HG03066 (cell line): ENCODE measurements at regions not wholly inside any gene's neighbourhood (a gene's known extent, or its start where the extent isn't known, plus 50 kb on each side); places are given as distances from the start of the nearest gene placed in this dataset.
"Not testable (repeated sequence)": the region's sequence is repeated elsewhere in the genome, so short reads cannot be mapped to it uniquely, and the experiment has no call there.

ENCODE experiments used
- ATAC-seq: cut with Tn5 transposase; IDR thresholded peaks from one replicate; pipeline ENCODE4 v1.9.1; 2021; ENCODE audit warnings: low read depth; ENCODE audit not compliant: unreplicated experiment

DNA sequence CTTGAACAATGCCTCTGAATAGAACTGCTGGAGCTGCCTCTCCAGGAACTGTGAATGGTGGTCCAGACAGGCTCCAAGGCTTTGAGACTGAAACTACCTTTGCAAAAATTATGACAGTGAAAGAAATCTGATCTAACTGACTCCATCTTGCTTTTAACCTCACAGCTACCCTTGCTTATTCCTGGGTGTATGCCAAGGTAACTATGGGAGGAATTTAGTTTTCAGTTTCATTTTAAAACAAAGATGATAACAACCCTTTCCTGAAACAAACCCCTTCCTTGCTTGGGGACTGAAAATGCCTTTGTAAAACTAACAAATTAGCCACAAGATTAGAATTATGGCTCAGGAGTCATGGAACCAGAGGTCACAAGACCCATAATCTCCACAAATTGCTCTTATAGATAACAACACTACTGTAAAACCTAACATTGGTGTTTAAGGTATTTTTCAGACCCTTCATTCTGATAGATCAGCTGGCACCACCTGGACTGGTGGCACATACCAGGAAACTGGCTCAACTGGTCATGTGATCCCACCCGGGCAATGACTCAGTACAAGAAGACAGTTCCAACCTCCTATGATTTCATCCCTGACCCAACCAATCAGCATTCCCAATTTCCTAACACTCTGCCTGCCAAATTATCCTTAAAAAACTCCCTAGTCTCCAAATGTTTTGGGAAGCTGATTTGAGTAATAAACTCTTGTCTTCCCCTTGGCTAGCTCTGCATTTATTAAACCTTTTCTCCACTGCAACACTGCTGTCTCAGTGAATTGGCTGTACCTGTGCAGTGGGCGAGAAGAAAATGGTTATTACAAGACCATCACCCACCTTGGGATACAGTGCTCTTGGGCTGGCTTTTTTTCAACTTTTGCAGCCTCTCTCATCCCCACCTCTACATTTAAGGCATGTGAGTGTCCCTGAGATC lies 608.1 kb downstream of the TYW1 start:
- no peak for ATAC-seq

DNA sequence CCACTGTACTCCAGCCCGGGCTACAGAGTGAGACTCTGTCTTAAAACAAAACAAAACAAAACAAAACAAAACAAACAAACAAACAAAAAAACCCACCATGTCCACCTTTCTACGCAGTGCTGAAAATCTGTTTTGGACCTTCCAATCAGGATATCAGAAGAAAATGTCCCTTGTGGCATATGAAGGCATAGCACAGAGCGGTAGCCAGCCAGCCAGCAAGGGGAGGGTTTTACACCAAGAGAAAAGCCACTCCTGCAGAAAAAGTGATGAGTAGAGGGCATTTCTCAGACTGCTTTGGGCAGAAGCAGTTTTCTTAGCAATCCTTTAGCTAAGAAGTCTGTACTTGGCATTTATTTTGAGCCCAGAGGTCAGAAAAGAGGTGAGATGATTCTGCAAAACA lies 612.2 kb downstream of the TYW1 start:
- no peak for ATAC-seq

DNA sequence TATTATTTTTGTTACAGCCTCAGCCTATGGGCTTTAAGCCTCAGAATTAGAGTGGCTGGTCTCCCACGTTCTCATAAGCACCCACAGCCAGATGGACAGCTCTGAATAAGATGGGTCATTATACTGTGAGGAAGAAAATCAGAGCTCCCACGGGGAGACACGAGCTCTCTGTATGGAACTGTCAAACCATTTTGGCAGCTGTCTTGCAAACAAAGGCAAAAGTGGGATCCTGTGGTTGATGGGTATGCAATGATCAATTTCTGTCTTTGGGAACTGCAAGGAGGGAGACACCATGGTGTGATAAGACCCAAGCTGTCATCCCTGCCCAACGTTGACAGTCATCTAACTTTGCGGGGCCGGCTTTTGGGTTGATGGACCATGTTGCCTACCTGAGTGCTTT lies 614.3 kb downstream of the TYW1 start:
- ATAC-seq: no peak

DNA sequence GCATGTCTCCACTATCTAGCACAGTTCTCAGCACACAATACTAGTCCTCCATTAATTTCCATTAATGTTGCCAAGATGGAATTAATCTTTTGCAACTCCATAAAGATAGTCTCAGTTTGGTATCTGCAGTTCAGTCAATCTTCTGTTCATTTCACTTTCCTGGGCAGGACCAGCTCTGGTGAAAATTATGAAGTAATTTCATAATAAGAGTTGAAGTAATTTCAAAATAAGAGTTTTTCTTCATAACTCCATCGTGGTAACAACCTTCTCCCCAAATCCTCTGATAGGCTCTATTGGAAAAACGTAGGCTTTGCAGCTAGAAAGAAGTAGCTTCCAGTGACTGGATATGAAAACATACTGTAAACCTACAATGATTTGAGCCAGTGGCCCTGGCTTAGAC lies 618.2 kb downstream of the TYW1 start:
- ATAC-seq: no peak

DNA sequence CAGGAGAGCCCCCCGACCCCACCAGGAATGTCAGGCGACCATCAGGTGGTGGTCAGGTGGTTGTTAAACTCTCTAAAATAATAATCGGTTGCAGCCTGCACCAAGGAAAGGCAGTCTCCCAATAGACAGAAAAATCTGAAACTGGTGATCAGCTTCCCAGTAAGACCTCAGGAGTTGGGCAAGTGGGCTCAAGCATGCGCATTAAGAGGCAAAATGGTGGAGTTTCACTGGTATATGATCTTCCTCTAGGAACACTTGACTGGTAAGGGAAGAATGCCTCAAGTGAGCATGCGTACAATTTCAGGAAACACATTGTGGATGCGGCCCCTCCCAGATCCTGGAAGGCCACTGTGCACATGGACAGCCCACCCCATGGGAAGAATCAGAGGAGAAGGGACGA lies 619.9 kb downstream of the TYW1 start:
- no peak for ATAC-seq

DNA sequence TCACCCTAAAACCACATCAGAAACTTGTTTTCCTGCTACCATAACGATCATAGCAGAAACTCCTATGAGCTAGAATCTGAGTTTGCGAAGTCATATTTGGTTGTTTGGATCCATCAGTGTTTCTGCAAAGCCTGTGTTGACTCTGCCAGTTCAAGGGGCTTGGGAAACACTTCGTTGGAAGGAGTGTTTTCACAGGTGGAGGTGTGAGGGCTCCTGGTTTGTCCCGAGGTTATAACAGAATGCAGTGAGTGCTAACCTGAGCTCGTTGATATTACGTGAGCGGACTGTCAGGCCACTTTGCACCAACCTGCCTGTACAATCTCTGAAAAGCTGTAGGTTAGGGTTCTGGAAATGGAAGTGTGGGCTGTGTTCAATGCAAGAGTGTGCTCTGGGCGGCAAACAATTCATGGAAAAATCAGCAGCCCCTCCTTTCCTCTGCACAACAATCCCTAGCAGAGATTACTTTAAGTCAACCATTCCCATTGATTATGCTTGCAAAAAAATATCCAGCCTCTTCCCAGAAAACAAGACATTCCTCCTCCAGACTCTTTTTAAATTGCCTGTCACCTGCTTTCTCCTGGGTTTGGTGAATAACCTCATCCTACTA lies 622.0 kb downstream of the TYW1 start:
- no peak for ATAC-seq

DNA sequence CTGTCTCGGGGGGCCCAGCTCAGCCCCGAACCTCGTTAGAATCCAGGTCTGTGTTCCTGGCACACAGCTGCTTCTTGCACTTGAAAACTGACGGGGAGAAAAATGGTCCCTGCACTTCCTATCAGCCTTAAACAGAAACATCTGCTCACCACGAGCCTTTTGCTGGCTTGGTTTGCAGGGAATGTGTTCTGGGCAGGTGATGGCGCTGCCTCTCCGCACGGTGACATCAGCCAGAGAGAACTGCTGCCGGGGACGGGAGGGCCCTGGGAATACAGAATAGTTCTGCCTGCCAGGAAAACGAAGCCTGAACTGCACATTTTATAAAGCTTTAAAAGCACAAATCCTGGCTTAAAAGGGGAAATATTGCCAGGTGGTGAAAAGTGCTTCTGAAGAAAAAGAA lies 622.5 kb downstream of the TYW1 start:
- no peak for ATAC-seq

DNA sequence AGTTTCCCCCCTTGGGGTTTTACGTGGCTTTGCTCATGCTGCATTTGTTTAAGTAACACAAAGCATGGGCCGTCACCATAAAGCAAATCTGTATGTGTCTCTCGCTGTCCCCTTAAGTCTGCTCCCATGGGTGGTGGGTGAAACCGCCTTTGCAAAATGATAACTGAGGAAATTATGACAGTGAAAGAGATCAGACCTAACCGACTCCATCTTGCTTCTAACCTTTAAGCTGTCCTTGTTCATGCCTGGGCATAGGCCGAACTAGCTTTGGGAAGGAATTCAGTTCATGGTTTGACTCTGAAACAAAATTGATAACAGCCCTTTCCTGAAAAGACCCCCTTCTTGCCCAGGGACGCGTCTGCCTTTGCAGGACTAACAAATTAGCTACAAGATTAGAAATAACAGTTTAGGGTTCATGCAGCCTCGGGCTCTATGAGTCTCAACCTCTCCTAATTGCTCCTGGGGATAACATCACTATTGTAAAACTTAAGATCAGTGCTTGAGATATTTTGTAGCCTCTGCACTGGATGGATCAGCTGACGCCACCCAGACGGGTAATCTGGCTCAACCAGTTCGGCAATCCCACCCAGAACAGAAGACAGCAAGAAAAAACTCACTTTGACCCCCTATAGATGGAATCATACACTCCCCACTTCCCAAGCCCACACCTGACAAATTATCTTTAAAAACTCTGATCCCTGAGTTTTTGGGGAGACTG lies 623.7 kb downstream of the TYW1 start:
- ATAC-seq: no peak

DNA sequence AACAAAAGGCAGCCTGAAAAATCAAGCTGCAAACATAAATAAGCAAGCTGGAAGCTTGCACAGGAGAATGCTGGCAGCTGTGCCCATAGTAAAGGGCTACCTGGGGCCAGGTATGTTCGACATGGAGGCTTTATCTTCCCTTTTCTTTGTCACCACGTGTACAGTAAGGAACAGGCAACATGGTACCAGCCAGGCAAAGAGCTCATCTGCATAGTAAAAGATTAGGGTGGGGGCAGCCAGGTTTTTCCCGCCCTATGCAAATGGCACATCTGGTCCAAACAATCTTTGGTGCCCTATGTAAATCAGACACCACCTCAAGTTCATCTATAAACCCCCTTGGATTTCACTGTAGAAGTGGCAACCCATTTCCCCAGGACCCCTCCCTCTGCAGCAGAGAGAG lies 625.1 kb downstream of the TYW1 start:
- ATAC-seq: no peak

DNA sequence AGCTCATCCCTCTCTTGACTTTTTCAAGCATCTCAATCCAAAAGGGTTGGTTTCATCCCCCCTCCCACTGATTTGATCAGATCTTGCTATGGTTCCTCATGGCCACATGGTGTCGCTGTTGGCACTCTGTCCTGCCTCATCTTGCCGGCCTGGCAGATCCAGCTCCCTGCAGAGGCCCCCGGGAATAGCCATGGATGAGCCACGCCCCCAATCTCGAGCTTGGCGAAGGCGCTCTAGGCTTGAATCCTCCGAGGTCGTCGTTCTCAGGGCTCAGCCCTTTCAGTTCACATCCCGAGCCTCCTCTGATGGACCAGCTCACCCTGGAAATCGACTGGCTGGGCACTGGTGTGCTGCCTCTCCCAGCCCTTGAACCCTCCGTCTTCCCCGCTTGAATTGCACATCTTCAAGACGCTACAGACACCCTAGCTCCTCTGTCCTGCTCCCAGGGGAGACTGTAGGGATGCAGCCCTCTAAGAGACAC lies 628.7 kb downstream of the TYW1 start:
- ATAC-seq: no peak

DNA sequence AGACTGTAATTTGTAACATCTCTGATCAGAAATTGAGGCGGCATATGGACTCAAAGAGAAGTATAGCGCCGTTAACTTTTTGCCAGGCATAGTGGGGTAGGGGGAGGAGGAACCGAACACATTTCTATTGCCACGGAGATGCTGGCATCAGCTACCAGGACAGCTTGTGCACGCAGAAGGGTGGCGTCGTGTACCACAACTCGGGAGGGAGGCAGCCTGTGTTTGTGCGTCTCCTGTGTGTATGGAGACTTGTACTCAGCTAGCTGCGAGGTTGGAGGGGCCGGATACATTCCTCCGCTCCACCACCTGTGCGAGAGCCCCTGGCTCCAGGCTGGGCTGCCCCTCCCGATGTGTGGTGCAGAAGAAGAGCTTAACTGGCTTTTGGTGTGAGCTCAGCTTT lies 634.8 kb downstream of the TYW1 start:
- no peak for ATAC-seq

DNA sequence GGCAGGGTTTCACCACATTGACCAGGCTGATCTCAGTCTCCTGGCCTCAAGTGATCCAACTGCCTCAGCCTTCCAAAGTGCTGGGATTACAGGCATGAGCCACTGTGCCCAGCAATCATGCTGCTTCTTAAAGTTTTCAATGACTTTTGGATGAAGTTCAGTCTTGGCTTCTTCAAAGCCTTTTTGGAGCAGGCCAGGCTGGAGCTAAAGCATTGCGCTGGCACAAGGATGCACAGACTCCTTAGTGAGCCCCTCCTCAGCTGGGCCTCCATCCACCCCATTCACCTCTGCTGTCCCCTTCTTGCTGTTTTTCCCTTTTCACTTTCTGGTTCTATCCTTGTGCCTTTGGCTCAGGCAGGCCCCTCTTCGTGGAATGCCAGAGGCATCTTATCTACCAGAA lies 638.6 kb downstream of the TYW1 start:
- ATAC-seq: no peak

DNA sequence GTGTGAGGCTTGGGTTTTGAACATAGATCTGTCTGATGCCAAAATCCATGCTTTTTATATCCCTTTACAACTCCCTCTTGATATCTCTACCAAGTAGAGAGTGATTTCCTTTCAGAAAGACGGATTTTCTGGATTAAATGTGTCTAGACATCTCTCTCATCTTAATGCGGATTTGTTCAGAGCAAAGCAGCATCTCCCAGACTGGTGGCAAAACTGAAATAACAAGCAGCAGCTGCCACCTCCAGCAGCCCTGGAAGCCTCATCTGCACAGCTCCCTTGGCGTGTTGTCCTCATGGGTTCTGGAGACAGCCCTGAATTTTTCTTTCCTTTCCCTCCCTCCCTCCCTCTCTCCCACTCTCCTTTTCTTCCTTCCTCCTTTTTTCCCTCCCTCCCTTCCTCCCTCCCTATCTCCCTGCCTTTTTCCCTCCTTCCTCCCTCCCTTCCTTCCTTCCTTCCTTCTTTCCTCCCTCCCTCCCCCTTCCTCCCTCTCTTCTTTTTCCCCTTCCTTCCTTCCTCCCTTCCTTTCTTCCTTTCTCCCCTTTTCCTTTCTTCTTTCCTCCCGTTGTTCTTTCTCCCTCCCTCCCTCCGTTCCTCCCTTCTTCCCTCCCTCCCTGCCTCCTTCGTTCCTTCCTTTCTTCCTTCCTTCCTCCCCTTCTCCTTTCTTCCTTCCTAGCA lies 639.9 kb downstream of the TYW1 start:
- ATAC-seq: no peak

DNA sequence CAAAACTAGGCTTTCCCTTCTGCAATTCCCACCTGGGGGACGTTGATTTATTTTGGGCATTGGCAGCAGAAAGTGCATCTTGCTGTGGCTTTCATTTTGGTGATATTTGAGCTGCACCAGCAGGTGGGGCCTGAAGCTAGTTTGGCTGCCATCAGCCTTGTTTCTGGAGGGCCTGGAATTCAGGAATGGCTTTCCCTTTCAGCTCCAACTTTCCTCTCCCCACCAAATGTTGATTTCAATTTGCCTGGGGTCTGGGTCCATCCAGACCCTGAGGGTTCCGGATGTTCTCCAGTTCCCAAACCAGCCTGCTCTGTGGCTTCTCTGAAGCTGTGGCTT lies 640.4 kb downstream of the TYW1 start:
- no peak for ATAC-seq

DNA sequence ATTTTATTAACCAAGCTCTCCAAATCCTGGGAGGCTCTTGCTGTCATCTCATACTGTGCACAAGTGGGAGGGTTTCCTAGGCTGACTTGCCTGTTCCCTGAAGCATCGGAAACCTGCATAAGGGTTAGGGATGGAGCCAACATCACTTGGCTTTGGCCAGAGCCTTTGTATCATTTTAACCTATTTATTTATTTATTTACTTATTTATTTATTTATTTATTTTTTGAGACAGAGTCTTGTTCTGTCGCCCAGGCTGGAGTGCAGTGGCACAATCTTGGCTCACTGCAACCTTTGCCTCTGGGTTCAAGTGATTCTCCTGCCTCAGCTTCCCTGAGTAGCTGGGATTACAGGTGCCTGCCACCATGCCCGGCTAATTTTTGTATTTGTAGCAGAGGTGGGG lies 645.9 kb downstream of the TYW1 start:
- not testable (repeated sequence) for ATAC-seq

DNA sequence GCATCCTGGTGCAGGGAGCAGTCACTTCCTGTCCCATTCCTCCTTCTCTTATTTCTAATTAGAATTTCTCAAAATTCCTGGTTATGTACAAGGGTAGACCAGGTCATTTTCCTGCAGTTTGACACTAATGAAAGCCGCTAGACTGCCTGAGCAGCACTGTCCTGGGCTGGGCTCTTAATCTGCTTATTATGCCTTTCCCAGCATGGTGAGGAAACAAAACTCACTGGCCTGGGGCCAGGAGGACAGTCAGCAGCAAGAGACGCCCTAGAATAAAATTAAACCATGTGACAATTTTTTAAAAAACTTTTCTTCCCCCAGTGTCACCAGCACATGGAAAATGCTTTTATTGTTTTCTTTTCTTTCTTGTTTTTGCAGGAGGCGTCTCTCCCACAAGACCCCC lies 647.5 kb downstream of the TYW1 start:
- ATAC-seq: no peak

DNA sequence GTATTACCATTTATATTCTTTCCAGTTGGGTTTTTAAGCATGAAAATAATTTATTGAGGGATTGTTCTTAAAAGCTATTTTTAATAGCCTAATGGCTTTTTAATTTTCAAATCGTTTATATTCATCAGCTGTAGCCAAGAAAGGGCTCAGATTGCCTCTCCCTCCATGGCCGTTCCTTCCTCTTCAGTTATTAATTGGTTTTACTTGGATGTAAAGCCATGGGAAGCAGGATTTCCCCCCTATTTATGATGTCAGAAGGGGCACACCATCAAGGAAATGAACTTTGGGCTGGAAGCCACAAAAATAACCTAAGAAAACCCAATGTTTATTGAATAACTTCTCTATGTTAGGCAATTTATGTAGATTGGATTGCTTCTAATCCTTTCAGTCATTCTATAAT lies 656.3 kb downstream of the TYW1 start:
- no peak for ATAC-seq

DNA sequence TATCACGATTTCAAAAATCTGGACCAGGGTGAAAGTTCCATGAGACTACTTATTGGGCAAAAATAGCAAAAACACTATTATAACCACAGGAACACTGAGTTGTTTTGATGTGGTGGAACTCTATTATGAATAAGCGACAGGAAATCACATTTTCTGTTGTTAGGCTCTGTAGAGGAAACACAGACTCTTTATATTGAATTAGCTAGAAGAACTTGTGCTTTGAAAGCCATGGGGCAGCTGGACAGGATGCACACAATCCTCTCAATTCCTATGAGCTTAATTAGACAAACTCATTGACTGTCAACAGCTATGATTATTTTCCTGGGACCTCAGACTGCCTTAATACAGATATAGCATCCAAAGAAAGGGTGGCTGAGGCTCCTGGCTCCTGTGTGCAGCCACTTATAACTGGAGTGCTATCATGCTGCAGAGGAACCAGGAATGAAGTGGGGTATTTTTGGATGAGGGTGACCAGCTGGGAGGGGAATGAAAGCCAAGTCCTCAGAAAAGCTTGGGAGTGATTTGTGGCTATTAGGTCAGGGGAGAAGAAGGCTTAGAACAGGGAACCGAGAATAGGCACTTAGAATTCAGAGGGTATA lies 657.3 kb downstream of the TYW1 start:
- ATAC-seq: no peak

DNA sequence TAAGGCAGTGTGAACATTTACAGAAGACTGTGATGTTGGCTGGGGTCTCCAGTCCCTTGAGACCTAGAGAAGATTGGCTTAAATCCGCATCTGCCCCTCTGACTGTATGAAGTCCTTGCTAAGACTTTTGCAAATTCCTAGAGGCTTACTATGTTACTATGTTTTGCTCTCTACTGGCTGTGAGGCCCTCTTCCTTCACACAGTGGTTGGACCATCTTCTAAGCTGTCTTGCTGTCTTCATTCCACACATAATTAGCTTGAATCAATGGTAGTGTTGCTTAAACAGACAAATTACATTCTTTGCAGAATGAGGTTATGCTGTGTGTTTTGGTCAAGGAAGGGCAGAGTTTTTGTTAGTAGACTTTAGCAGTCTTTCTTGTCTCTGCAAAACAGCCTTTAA lies 658.0 kb downstream of the TYW1 start:
- no peak for ATAC-seq

DNA sequence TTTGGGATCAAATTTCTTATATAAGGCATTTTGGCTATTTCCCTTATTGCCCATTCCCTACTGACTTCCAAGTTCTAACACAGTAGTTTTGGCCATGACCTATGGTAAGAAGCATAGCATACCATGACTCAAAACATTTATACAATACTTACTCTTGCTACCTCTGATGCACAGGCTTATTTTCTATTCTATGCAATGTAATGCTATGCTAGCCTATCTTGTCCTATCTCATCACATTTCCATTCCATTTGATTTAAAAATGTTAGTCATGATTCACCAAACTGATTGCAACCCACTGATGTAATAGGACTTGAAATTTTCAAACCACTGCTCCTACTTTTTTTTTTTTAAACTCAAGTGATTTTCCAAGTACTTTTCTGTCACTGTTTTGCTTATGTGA lies 658.5 kb downstream of the TYW1 start:
- ATAC-seq: no peak

DNA sequence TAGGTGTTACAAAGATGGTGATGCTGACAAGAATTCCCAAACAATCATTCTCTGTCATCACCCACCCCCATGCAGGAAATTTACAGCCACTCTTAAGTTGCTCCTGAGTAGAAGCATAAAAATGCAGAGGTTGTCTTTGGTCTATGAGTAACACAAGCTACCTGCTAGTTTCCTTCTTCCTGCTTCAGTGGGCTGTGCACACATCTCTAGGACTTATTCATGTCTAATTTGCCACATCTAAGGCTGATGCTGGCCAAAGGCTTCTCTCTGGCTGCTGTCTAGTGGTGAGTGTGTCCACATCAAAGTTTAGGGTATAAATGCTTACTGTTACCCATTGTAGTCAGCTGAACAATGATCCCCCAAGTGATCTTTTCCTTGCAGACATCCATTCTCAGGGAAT lies 662.5 kb downstream of the TYW1 start:
- ATAC-seq: no peak
